Inferior parietal cortex (tissue), 1 donor: ENCODE measurements at regions not wholly inside any gene's neighbourhood (a gene's known extent, or its start where the extent isn't known, plus 50 kb on each side); places are given as distances from the start of the nearest gene placed in this dataset.
"Not testable (repeated sequence)": the region's sequence is repeated elsewhere in the genome, so short reads cannot be mapped to it uniquely, and the experiment has no call there.

Experiments used
- DNase-seq: peaks from one replicate; pipeline ENCODE4 v3.0.0-alpha.2; 2016; ENCODE audit errors: extremely low spot score

GRCh38 chr20:52312132-52312729 lies 120.7 kb upstream of the ZFP64 start:
- peak; percentile 82 for DNase-seq

GRCh38 chr20:52311209-52311794 lies 119.7 kb upstream of the ZFP64 start:
- DNase-seq: no peak

- no peak for DNase-seq
Measured at GRCh38 chr20:52309181-52309580, 117.6 kb upstream of the ZFP64 start.

GRCh38 chr20:52306477-52306876 lies 114.9 kb upstream of the ZFP64 start:
- no peak for DNase-seq

GRCh38 chr20:52305858-52306257 lies 114.3 kb upstream of the ZFP64 start:
- no peak for DNase-seq

- no peak for DNase-seq
Measured at GRCh38 chr20:52305024-52305645, 113.6 kb upstream of the ZFP64 start.

GRCh38 chr20:52303281-52303950 lies 111.8 kb upstream of the ZFP64 start:
- DNase-seq: no peak

- DNase-seq: no peak
Measured at GRCh38 chr20:52302736-52303135, 111.2 kb upstream of the ZFP64 start.

- DNase-seq: not testable (repeated sequence)
Measured at GRCh38 chr20:52302051-52302450, 110.5 kb upstream of the ZFP64 start.

- DNase-seq: no peak
Measured at GRCh38 chr20:52295556-52295955, 104.0 kb upstream of the ZFP64 start.

- DNase-seq: no peak
Measured at GRCh38 chr20:52294106-52294628, 102.6 kb upstream of the ZFP64 start.

- DNase-seq: no peak
Measured at GRCh38 chr20:52291109-52291508, 99.5 kb upstream of the ZFP64 start.

GRCh38 chr20:52290569-52290968 lies 99.0 kb upstream of the ZFP64 start:
- DNase-seq: no peak

- no peak for DNase-seq
Measured at GRCh38 chr20:52289956-52290565, 98.5 kb upstream of the ZFP64 start.

GRCh38 chr20:52280407-52280806 lies 88.8 kb upstream of the ZFP64 start:
- DNase-seq: no peak

- DNase-seq: no peak
Measured at GRCh38 chr20:52279706-52280105, 88.1 kb upstream of the ZFP64 start.

- no peak for DNase-seq
Measured at GRCh38 chr20:52275181-52275691, 83.7 kb upstream of the ZFP64 start.

GRCh38 chr20:52270696-52271095 lies 79.1 kb upstream of the ZFP64 start:
- DNase-seq: no peak

- DNase-seq: no peak
Measured at GRCh38 chr20:52270001-52270606, 78.5 kb upstream of the ZFP64 start.

GRCh38 chr20:52269321-52269720 lies 77.7 kb upstream of the ZFP64 start:
- DNase-seq: no peak

GRCh38 chr20:52268184-52268749 lies 76.7 kb upstream of the ZFP64 start:
- no peak for DNase-seq
